ENCODE measurements at regions not wholly inside any gene's neighbourhood (a gene's known extent, or its start where the extent isn't known, plus 50 kb on each side); places are given as distances from the start of the nearest gene placed in this dataset.

- no peak for ATAC-seq
- TF ChIP-seq PATZ1 (CRISPR knock-in tag; IDR thresholded peaks at IDR 0.05; ENCODE audit: borderline replicate concordance) (no peak), BACH2 (CRISPR knock-in tag; IDR thresholded peaks at IDR 0.05; ENCODE audit: borderline replicate concordance) (no peak), SNAI2 (CRISPR knock-in tag; IDR thresholded peaks at IDR 0.05) (no peak), ZNF8 (CRISPR knock-in tag; IDR thresholded peaks at IDR 0.05) (no peak), ZNF70 (CRISPR knock-in tag; IDR thresholded peaks at IDR 0.05) (no peak), ZC3H10 (CRISPR knock-in tag; IDR thresholded peaks at IDR 0.05) (no peak), PPARA (CRISPR knock-in tag; IDR thresholded peaks at IDR 0.05; ENCODE audit: borderline replicate concordance) (no peak), CSDC2 (CRISPR knock-in tag; IDR thresholded peaks at IDR 0.05) (no peak), CREB5 (CRISPR knock-in tag; IDR thresholded peaks at IDR 0.05; ENCODE audit: low read depth) (no peak), TOX (CRISPR knock-in tag; IDR thresholded peaks at IDR 0.05; ENCODE audit: borderline replicate concordance) (no peak), CSRNP3 (CRISPR knock-in tag; IDR thresholded peaks at IDR 0.05) (no peak), TCF4 (CRISPR knock-in tag; IDR thresholded peaks at IDR 0.05; ENCODE audit: borderline replicate concordance) (no peak), POU6F1 (CRISPR knock-in tag; IDR thresholded peaks at IDR 0.05; ENCODE audit: borderline replicate concordance, low read depth) (no peak), TSHZ2 (CRISPR knock-in tag; IDR thresholded peaks at IDR 0.05) (no peak), OSR1 (CRISPR knock-in tag; IDR thresholded peaks at IDR 0.05) (no peak)
Measured at GRCh38 chr15:97876281-97876675, 84.2 kb upstream of the ARRDC4 start.

- ATAC-seq = peak; percentile 96
- TF ChIP-seq ZNF565 (CRISPR knock-in tag; conservative IDR thresholded peaks at IDR 0.05; ENCODE audit: low read depth) (no peak), CSRNP3 (CRISPR knock-in tag; IDR thresholded peaks at IDR 0.05) (no peak), SNAI2 (CRISPR knock-in tag; IDR thresholded peaks at IDR 0.05) (no peak), RARB (CRISPR knock-in tag; IDR thresholded peaks at IDR 0.05) (no peak), PPARA (CRISPR knock-in tag; IDR thresholded peaks at IDR 0.05; ENCODE audit: borderline replicate concordance) (no peak), CSDC2 (CRISPR knock-in tag; IDR thresholded peaks at IDR 0.05) (no peak), ZNF8 (CRISPR knock-in tag; IDR thresholded peaks at IDR 0.05) (no peak), ZC3H10 (CRISPR knock-in tag; IDR thresholded peaks at IDR 0.05) (no peak), BACH2 (CRISPR knock-in tag; IDR thresholded peaks at IDR 0.05; ENCODE audit: borderline replicate concordance) (no peak), TSHZ2 (CRISPR knock-in tag; IDR thresholded peaks at IDR 0.05) (no peak), ARNTL (CRISPR knock-in tag; IDR thresholded peaks at IDR 0.05; ENCODE audit: borderline replicate concordance, low read depth) (no peak), CREB5 (CRISPR knock-in tag; IDR thresholded peaks at IDR 0.05; ENCODE audit: low read depth) (no peak), ZFP3 (CRISPR knock-in tag; IDR thresholded peaks at IDR 0.05) (no peak), ZNF70 (CRISPR knock-in tag; IDR thresholded peaks at IDR 0.05) (no peak), POU6F1 (CRISPR knock-in tag; IDR thresholded peaks at IDR 0.05; ENCODE audit: borderline replicate concordance, low read depth) (no peak)
Measured at GRCh38 chr15:97881346-97881965, 79.0 kb upstream of the ARRDC4 start.

All from SK-N-SH treated with all-trans-retinoic acid at 6 μM for 48 hours (cell line).